ENCODE measurements at regions not wholly inside any gene's neighbourhood (a gene's known extent, or its start where the extent isn't known, plus 50 kb on each side); places are given as distances from the start of the nearest gene placed in this dataset.
A peak's percentile ranks its signal among the peaks of the same experiment; 100 is the strongest.

DNA sequence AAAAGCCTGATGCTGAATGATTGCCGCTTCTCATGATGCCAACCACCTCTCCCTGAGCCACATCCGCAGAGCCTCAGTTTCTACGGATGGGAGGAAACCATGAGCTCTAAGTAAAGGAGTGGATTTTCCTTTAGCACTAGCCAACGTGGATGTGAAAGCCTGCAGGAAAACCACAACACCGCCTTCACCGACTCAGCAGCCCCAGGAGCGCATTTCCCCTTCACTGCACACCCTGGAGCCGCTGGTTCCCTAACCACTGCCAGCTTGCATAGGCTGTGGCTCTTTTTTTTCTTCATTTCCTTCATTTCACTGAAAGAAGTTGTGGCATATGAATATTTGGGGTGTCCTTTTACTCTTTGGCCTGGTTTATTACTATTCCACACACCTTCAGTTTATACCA, 50.5 kb upstream of the SSTR4 start:
- H3K27me3 ChIP-seq (ENCODE audit: control insufficient read depth in 1 of 2, insufficient read depth in 2 of 2, low read length in 2 of 2), result peaks cover 3 to 4% of the 10 kb centered on the region in 2 experiments
- Mint-ChIP-seq H3K27me3 (no peaks in the 10 kb centered on the region), H3K36me3 (ENCODE audit: low read depth) (no peaks in the 10 kb centered on the region), H3K27ac (no peak overlapping the region), H3K4me1 (ENCODE audit: low read depth) (no peaks in the 10 kb centered on the region), H3K4me3 (no peak overlapping the region), H3K9me3 (no peaks in the 10 kb centered on the region)
- peaks cover 3% of the 10 kb centered on the region in 2 experiments for H3K9me3 ChIP-seq (ENCODE audit: control insufficient read depth in 1 of 2, insufficient read depth in 1 of 2, low read length in 2 of 2)
- ATAC-seq (ENCODE audit: poor library complexity) (no peak), DNase-seq (peak in 2 of 14 experiments; percentile 16 to 23)
- CTCF ChIA-PET, result no interaction called here
- POLR2A ChIA-PET, result no interaction called here
- H3K4me1 ChIP-seq (ENCODE audit: insufficient read depth, low read length), result no peaks in the 10 kb centered on the region
- no peak overlapping the region for H3K4me3 ChIP-seq (ENCODE audit: low read length)
- TF ChIP-seq, protein P1, sequence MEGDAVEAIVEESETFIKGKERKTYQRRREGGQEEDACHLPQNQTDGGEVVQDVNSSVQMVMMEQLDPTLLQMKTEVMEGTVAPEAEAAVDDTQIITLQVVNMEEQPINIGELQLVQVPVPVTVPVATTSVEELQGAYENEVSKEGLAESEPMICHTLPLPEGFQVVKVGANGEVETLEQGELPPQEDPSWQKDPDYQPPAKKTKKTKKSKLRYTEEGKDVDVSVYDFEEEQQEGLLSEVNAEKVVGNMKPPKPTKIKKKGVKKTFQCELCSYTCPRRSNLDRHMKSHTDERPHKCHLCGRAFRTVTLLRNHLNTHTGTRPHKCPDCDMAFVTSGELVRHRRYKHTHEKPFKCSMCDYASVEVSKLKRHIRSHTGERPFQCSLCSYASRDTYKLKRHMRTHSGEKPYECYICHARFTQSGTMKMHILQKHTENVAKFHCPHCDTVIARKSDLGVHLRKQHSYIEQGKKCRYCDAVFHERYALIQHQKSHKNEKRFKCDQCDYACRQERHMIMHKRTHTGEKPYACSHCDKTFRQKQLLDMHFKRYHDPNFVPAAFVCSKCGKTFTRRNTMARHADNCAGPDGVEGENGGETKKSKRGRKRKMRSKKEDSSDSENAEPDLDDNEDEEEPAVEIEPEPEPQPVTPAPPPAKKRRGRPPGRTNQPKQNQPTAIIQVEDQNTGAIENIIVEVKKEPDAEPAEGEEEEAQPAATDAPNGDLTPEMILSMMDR (IDR thresholded peaks at IDR 0.05), result no peak
- intact Hi-C loops (cut with DNase I, micrococcal nuclease), result no loop called here
- no peak overlapping the region for H3K27ac ChIP-seq (ENCODE audit: low read depth in 1 of 2, low read length in 2 of 2)
- no peaks in the 10 kb centered on the region for H3K36me3 ChIP-seq (ENCODE audit: insufficient read depth, low read length)

DNA sequence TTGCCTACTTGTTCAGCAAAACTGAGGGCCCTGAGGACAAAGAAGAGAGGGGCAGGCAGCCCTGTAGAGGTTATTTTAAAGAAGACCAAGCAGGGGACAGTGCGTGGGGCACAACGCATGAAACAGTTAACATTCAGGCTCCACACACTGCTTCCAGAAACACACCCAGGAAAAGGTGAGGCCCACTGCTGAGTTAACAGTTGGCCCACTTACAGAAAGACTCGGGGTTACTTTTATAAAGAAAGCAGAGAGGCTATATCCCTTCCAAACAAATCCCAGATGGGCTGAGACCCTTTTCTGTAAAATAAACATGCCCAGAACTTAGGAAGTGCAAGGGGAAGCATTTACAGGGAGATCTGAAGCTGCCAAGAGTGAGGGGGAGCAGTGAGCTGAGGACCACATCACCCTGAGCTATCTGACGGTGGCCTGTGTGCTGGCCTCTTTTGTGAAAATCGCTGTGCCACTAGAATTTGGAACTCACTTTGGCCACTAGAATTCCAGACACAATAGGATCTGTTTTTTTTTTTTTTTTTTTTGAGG, 49.8 kb upstream of the SSTR4 start:
- Histone ChIP-seq H3K36me3 (ENCODE audit: insufficient read depth, low read length) (no peaks in the 10 kb centered on the region), H3K27ac (ENCODE audit: low read depth in 1 of 2, low read length in 2 of 2) (no peak overlapping the region), H3K4me1 (ENCODE audit: insufficient read depth, low read length) (no peaks in the 10 kb centered on the region), H3K9me3 (ENCODE audit: control insufficient read depth in 1 of 2, insufficient read depth in 1 of 2, low read length in 2 of 2) (peaks cover 3% of the 10 kb centered on the region in 2 experiments), H3K27me3 (ENCODE audit: control insufficient read depth in 1 of 2, insufficient read depth in 2 of 2, low read length in 2 of 2) (peaks cover 3 to 4% of the 10 kb centered on the region in 2 experiments), H3K4me3 (ENCODE audit: low read length) (no peak overlapping the region)
- ATAC-seq (ENCODE audit: poor library complexity) (no peak), DNase-seq (no peak)
- Mint-ChIP-seq H3K27ac (no peak overlapping the region), H3K27me3 (no peaks in the 10 kb centered on the region), H3K9me3 (no peaks in the 10 kb centered on the region), H3K4me1 (ENCODE audit: low read depth) (no peaks in the 10 kb centered on the region), H3K36me3 (ENCODE audit: low read depth) (no peaks in the 10 kb centered on the region), H3K4me3 (no peak overlapping the region)
- CTCF ChIA-PET, result interaction anchor here (0.6 kb wide), 1 partner anchor 31 kb away, joined by 4 read pairs; no protein-coding TSS in a partner anchor
- TF ChIP-seq, protein P1 (IDR thresholded peaks at IDR 0.05), result no peak
- POLR2A ChIA-PET, result no interaction called here
- intact Hi-C loops (cut with DNase I, micrococcal nuclease), result no loop called here

Data from CD4-positive, alpha-beta T cell (primary cell).